Natural killer cell (primary cell): ENCODE measurements at regions not wholly inside any gene's neighbourhood (a gene's known extent, or its start where the extent isn't known, plus 50 kb on each side); places are given as distances from the start of the nearest gene placed in this dataset.
"Not testable (repeated sequence)": the region's sequence is repeated elsewhere in the genome, so short reads cannot be mapped to it uniquely, and the experiment has no call there.

Experiments
- ATAC-seq, 3 donors: fragments of 150-1000 bp in 2 of 3; fragments of 200-7000 bp in 1 of 3; cut with Tn5 transposase; 1 replicate in 1 of 3; 2 replicates in 2 of 3; pipeline ENCODE4 v1.10.0; 2021; ENCODE audit warnings: mild to moderate bottlenecking in 2 of 3, moderate library complexity in 2 of 3
- DNase-seq, 2 donors: peaks; one replicate each; pipeline versions ENCODE4 v3.0.0 to v3.0.0-alpha.2; 2013 to 2021; ENCODE audit warnings: mixed read lengths in 1 of 2
- H3K27ac ChIP-seq: one replicate; pipeline ENCODE4 v1.5.1; 2013; ENCODE audit warnings: mild to moderate bottlenecking, low read length
- H3K27me3 ChIP-seq: one replicate; pipeline ENCODE4 v1.6.1; 2013; ENCODE audit warnings: low read length; ENCODE audit not compliant: control insufficient read depth, insufficient read depth
- H3K36me3 ChIP-seq: one replicate; pipeline ENCODE4 v1.6.1; 2013; ENCODE audit warnings: low read length; ENCODE audit not compliant: control insufficient read depth, insufficient read depth
- H3K4me1 ChIP-seq: one replicate; pipeline ENCODE4 v1.6.1; 2013; ENCODE audit warnings: low read length; ENCODE audit not compliant: control insufficient read depth, insufficient read depth
- H3K4me3 ChIP-seq: one replicate; pipeline ENCODE4 v1.5.1; 2013; ENCODE audit warnings: low read length
- H3K9me3 ChIP-seq: one replicate; pipeline ENCODE4 v1.6.1; 2013; ENCODE audit warnings: low read length; ENCODE audit not compliant: control insufficient read depth, insufficient read depth
- H3K27ac Mint-ChIP-seq, 2 donors: one replicate each; pipeline ENCODE4 v1.8.0; 2022; ENCODE audit warnings: mild to moderate bottlenecking in 2 of 2, mixed read lengths in 2 of 2, moderate library complexity in 1 of 2
- H3K27me3 Mint-ChIP-seq, 2 donors: one replicate each; pipeline ENCODE4 v1.8.0; 2022; ENCODE audit warnings: low read depth in 2 of 2, mixed read lengths in 2 of 2
- H3K36me3 Mint-ChIP-seq: one replicate; pipeline ENCODE4 v1.8.0; 2022; ENCODE audit warnings: mixed read lengths
- H3K4me1 Mint-ChIP-seq, 2 donors: one replicate each; pipeline ENCODE4 v1.8.0; 2022; ENCODE audit warnings: mixed read lengths in 2 of 2
- H3K4me3 Mint-ChIP-seq: one replicate; pipeline ENCODE4 v1.8.0; 2022; ENCODE audit warnings: mild to moderate bottlenecking, moderate library complexity, mixed read lengths
- H3K9me3 Mint-ChIP-seq, 2 donors: one replicate each; pipeline ENCODE4 v1.8.0; 2022; ENCODE audit warnings: mixed read lengths in 2 of 2
- CTCF ChIP-seq: fragments of 200-600 bp; IDR thresholded peaks from one replicate; pipeline ENCODE4 v1.8.0; 2022; ENCODE audit warnings: antibody characterized with exemption
- WGBS: methylation state at CpG from one replicate; pipeline ENCODE4 v1.1.7; 2013; ENCODE audit warnings: missing lambda C conversion rate; ENCODE audit not compliant: insufficient coverage; 5-methylcytosine and 5-hydroxymethylcytosine counted together
- intact Hi-C: fragments of 100-400 bp; cut with micrococcal nuclease; formaldehyde crosslinking; loops from one replicate; pipeline ENCODE4 v1.14.2; 2022

- no peaks in the 10 kb centered on the region for H3K4me1 Mint-ChIP-seq
- no peaks in the 10 kb centered on the region for H3K27me3 ChIP-seq
- H3K4me1 ChIP-seq, result no peaks in the 10 kb centered on the region
- H3K9me3 ChIP-seq, result no peaks in the 10 kb centered on the region
- no peak for TF ChIP-seq CTCF
- H3K27me3 Mint-ChIP-seq, result no peaks in the 10 kb centered on the region
- DNase-seq (no peak), ATAC-seq (no peak)
- 44% methylated on average over 1 of the region's 1 CpG for WGBS
- intact Hi-C loops, result no loop called here
- H3K27ac ChIP-seq, result no peak overlapping the region
- no peak overlapping the region for H3K4me3 ChIP-seq
- H3K4me3 Mint-ChIP-seq, result no peak overlapping the region
- H3K36me3 Mint-ChIP-seq, result no peaks in the 10 kb centered on the region
- no peaks in the 10 kb centered on the region for H3K9me3 Mint-ChIP-seq
- H3K36me3 ChIP-seq, result no peaks in the 10 kb centered on the region
- no peak overlapping the region for H3K27ac Mint-ChIP-seq
Observed at GRCh38 chr21:28066076-28066475, 926.6 kb downstream of the LTN1 start.

GRCh38 chr21:28063241-28064216 is 929.1 kb downstream of the LTN1 start:
- no peaks in the 10 kb centered on the region for H3K36me3 Mint-ChIP-seq
- Histone ChIP-seq H3K36me3 (no peaks in the 10 kb centered on the region), H3K9me3 (no peaks in the 10 kb centered on the region), H3K4me3 (no peak overlapping the region), H3K4me1 (no peaks in the 10 kb centered on the region), H3K27me3 (no peaks in the 10 kb centered on the region), H3K27ac (no peak overlapping the region)
- 86% methylated on average over 6 of the region's 6 CpGs for WGBS
- H3K27me3 Mint-ChIP-seq, result no peaks in the 10 kb centered on the region
- DNase-seq (no peak), ATAC-seq (no peak)
- H3K4me1 Mint-ChIP-seq, result no peaks in the 10 kb centered on the region
- H3K27ac Mint-ChIP-seq, result no peak overlapping the region
- no peaks in the 10 kb centered on the region for H3K9me3 Mint-ChIP-seq
- TF ChIP-seq CTCF, result no peak
- intact Hi-C loops, result no loop called here
- H3K4me3 Mint-ChIP-seq, result no peak overlapping the region

DNA sequence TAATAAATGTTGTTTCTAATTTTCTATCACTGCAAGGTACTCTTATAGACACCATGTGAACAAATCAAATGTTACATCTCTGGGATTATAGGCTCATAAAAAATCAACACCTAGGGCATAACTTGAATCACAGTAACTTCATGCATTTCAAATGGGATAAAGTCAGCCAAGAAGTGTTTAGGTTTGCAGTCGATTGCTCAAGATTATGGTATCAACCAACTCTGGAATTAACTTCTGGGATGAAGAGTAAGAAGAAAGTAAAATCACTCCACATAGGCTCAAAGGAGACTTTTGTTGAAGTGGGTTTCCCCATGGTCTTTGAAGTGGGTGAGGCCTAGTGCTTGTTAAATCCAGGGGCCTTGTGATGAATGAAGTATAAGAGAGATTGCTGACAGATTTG is 939.7 kb downstream of the LTN1 start:
- H3K4me1 Mint-ChIP-seq, result not testable (repeated sequence)
- WGBS, result 100% methylated on average over 1 of the region's 1 CpG

GRCh38 chr21:28051649-28052048 is 941.0 kb downstream of the LTN1 start:
- H3K4me1 Mint-ChIP-seq, H3K36me3 Mint-ChIP-seq, H3K36me3 ChIP-seq, H3K9me3 Mint-ChIP-seq, H3K9me3 ChIP-seq, H3K27me3 ChIP-seq, H3K27ac Mint-ChIP-seq, H3K27me3 Mint-ChIP-seq, H3K27ac ChIP-seq, ATAC-seq, H3K4me3 ChIP-seq, intact Hi-C loops, H3K4me3 Mint-ChIP-seq, H3K4me1 ChIP-seq, DNase-seq: not testable (repeated sequence)
- 29% methylated on average over 4 of the region's 4 CpGs for WGBS

More for the DNA sequence above, 939.7 kb downstream of the LTN1 start:
- H3K27ac Mint-ChIP-seq, H3K27me3 ChIP-seq, H3K36me3 Mint-ChIP-seq, H3K27ac ChIP-seq, H3K36me3 ChIP-seq, H3K4me1 ChIP-seq, H3K27me3 Mint-ChIP-seq, H3K4me3 ChIP-seq, ATAC-seq, H3K9me3 Mint-ChIP-seq, intact Hi-C loops, DNase-seq, H3K9me3 ChIP-seq, H3K4me3 Mint-ChIP-seq: not testable (repeated sequence)

- DNase-seq, intact Hi-C loops, H3K27me3 ChIP-seq, H3K36me3 Mint-ChIP-seq, H3K4me1 Mint-ChIP-seq, H3K27ac Mint-ChIP-seq, H3K27me3 Mint-ChIP-seq, H3K36me3 ChIP-seq, H3K27ac ChIP-seq, H3K4me1 ChIP-seq, H3K4me3 ChIP-seq, ATAC-seq, H3K9me3 ChIP-seq, H3K4me3 Mint-ChIP-seq: not testable (repeated sequence)
- H3K9me3 Mint-ChIP-seq, result peaks cover 2 to 17% of the 10 kb centered on the region in 2 donors
Observed at GRCh38 chr21:28035692-28036091, 957.0 kb downstream of the LTN1 start.

- not testable (repeated sequence) for DNase-seq
Observed at GRCh38 chr21:28034916-28035315, 957.8 kb downstream of the LTN1 start.

More at GRCh38 chr21:28034916-28035315, 957.8 kb downstream of the LTN1 start:
- ATAC-seq, H3K4me3 Mint-ChIP-seq, H3K36me3 ChIP-seq, H3K4me3 ChIP-seq, H3K4me1 Mint-ChIP-seq, H3K27ac ChIP-seq, H3K27ac Mint-ChIP-seq, H3K4me1 ChIP-seq, H3K9me3 ChIP-seq, H3K27me3 ChIP-seq, H3K36me3 Mint-ChIP-seq, H3K27me3 Mint-ChIP-seq, intact Hi-C loops: not testable (repeated sequence)
- no CpG with 5 or more reads among the region's 2 CpGs for WGBS
- peaks cover 3 to 18% of the 10 kb centered on the region in 2 donors for H3K9me3 Mint-ChIP-seq
